ENCODE measurements at regions not wholly inside any gene's neighbourhood (a gene's known extent, or its start where the extent isn't known, plus 50 kb on each side); places are given as distances from the start of the nearest gene placed in this dataset.

GRCh38 chr15:94606286-94606685 is 374.9 kb downstream of the MCTP2 start:
- DNase-seq (ENCODE audit: low spot score) = no peak

- no peak for DNase-seq (ENCODE audit: low spot score)
These were observed 375.9 kb downstream of the MCTP2 start for GRCh38 chr15:94607176-94607654.

- no peak for DNase-seq (ENCODE audit: low spot score)
These were observed 378.7 kb downstream of the MCTP2 start for GRCh38 chr15:94610069-94610468.

- DNase-seq (ENCODE audit: low spot score) = no peak
These were observed 379.1 kb downstream of the MCTP2 start for GRCh38 chr15:94610485-94610884.

GRCh38 chr15:94611656-94612055 is 380.3 kb downstream of the MCTP2 start:
- DNase-seq (ENCODE audit: low spot score) = no peak

GRCh38 chr15:94615688-94616087 is 384.3 kb downstream of the MCTP2 start:
- no peak for DNase-seq (ENCODE audit: low spot score)

GRCh38 chr15:94620632-94621031 is 389.3 kb downstream of the MCTP2 start:
- no peak for DNase-seq (ENCODE audit: low spot score)

GRCh38 chr15:94621736-94622135 is 390.4 kb downstream of the MCTP2 start:
- no peak for DNase-seq (ENCODE audit: low spot score)

- DNase-seq (ENCODE audit: low spot score) = no peak
These were observed 395.6 kb downstream of the MCTP2 start for GRCh38 chr15:94626949-94627348.

GRCh38 chr15:94631608-94632007 is 400.2 kb downstream of the MCTP2 start:
- DNase-seq (ENCODE audit: low spot score) = no peak

- DNase-seq (ENCODE audit: low spot score) = no peak
These were observed 406.8 kb downstream of the MCTP2 start for GRCh38 chr15:94638183-94638582.

- no peak for DNase-seq (ENCODE audit: low spot score)
These were observed 408.3 kb downstream of the MCTP2 start for GRCh38 chr15:94639701-94640100.

- DNase-seq (ENCODE audit: low spot score) = no peak
These were observed 413.1 kb downstream of the MCTP2 start for GRCh38 chr15:94644433-94644832.

- no peak for DNase-seq (ENCODE audit: low spot score)
These were observed 421.7 kb downstream of the MCTP2 start for GRCh38 chr15:94653071-94653470.

GRCh38 chr15:94655249-94655880 is 424.0 kb downstream of the MCTP2 start:
- DNase-seq (ENCODE audit: low spot score) = no peak

GRCh38 chr15:94665676-94666441 is 434.5 kb downstream of the MCTP2 start:
- no peak for DNase-seq (ENCODE audit: low spot score)

- DNase-seq (ENCODE audit: low spot score) = peak; percentile 20
These were observed 435.2 kb downstream of the MCTP2 start for GRCh38 chr15:94666553-94666952.

- no peak for DNase-seq (ENCODE audit: low spot score)
These were observed 435.7 kb downstream of the MCTP2 start for GRCh38 chr15:94667109-94667508.

- peak; percentile 61 for DNase-seq (ENCODE audit: low spot score)
These were observed 439.2 kb downstream of the MCTP2 start for GRCh38 chr15:94670438-94671034.

- no peak for DNase-seq (ENCODE audit: low spot score)
These were observed 440.6 kb downstream of the MCTP2 start for GRCh38 chr15:94671858-94672532.

GRCh38 chr15:94673801-94674200 is 442.4 kb downstream of the MCTP2 start:
- no peak for DNase-seq (ENCODE audit: low spot score)

- DNase-seq (ENCODE audit: low spot score) = no peak
These were observed 442.9 kb downstream of the MCTP2 start for GRCh38 chr15:94674296-94674695.
